ENCODE measurements at regions not wholly inside any gene's neighbourhood (a gene's known extent, or its start where the extent isn't known, plus 50 kb on each side); places are given as distances from the start of the nearest gene placed in this dataset.

GRCh38 chr3:159540882-159541495 is 447.6 kb upstream of the IL12A start:
- H3K4me3 ChIP-seq (ENCODE audit: low read depth, low read length), result no peak overlapping the region
- no peak for TF ChIP-seq CTCF (IDR thresholded peaks at IDR 0.05; ENCODE audit: low read depth, low read length)

GRCh38 chr3:159548675-159549335 is 439.8 kb upstream of the IL12A start:
- no peak overlapping the region for H3K4me3 ChIP-seq (ENCODE audit: low read depth, low read length)
- TF ChIP-seq CTCF (IDR thresholded peaks at IDR 0.05; ENCODE audit: low read depth, low read length), result no peak

- no peak for TF ChIP-seq CTCF (IDR thresholded peaks at IDR 0.05; ENCODE audit: low read depth, low read length)
- no peak overlapping the region for H3K4me3 ChIP-seq (ENCODE audit: low read depth, low read length)
Observed at GRCh38 chr3:159555205-159555604, 433.4 kb upstream of the IL12A start.

GRCh38 chr3:159559771-159560170 is 428.9 kb upstream of the IL12A start:
- TF ChIP-seq CTCF (IDR thresholded peaks at IDR 0.05; ENCODE audit: low read depth, low read length), result no peak
- no peak overlapping the region for H3K4me3 ChIP-seq (ENCODE audit: low read depth, low read length)

- H3K4me3 ChIP-seq (ENCODE audit: low read depth, low read length), result no peak overlapping the region
- TF ChIP-seq CTCF (IDR thresholded peaks at IDR 0.05; ENCODE audit: low read depth, low read length), result no peak
Observed at GRCh38 chr3:159560214-159560979, 428.2 kb upstream of the IL12A start.

- H3K4me3 ChIP-seq (ENCODE audit: low read depth, low read length), result no peak overlapping the region
- TF ChIP-seq CTCF (IDR thresholded peaks at IDR 0.05; ENCODE audit: low read depth, low read length), result no peak
Observed at GRCh38 chr3:159565313-159565712, 423.3 kb upstream of the IL12A start.

- no peak overlapping the region for H3K4me3 ChIP-seq (ENCODE audit: low read depth, low read length)
- TF ChIP-seq CTCF (IDR thresholded peaks at IDR 0.05; ENCODE audit: low read depth, low read length), result no peak
Observed at GRCh38 chr3:159583662-159584061, 405.0 kb upstream of the IL12A start.

Measured in WI38 (cell line).